Stomach (tissue), 8 donors: ENCODE measurements at regions not wholly inside any gene's neighbourhood (a gene's known extent, or its start where the extent isn't known, plus 50 kb on each side); places are given as distances from the start of the nearest gene placed in this dataset.

Source experiments
- DNase-seq, 2 donors: peaks; one replicate each; pipeline versions ENCODE4 v3.0.0 to v3.0.0-alpha.2; 2013 to 2019
- H3K27ac ChIP-seq, 5 donors: fragments of 200-600 bp in 4 of 5; sonication (generic) in 4 of 5; one replicate each; pipeline ENCODE4 v1.5.1; 2013 to 2019; ENCODE audit warnings: mild to moderate bottlenecking in 1 of 5, moderate library complexity in 1 of 5
- H3K27me3 ChIP-seq, 3 donors: fragments of 200-600 bp; sonication (generic); one replicate each; pipeline ENCODE4 v1.5.1; 2017 to 2019; ENCODE audit warnings: mixed run types in 1 of 3
- H3K36me3 ChIP-seq, 4 donors: fragments of 200-600 bp; sonication (generic); 1 replicate in 3 of 4; 2 replicates in 1 of 4; pipeline ENCODE4 v1.5.1; 2016 to 2019
- H3K4me1 ChIP-seq, 4 donors: fragments of 200-600 bp; sonication (generic); one replicate each; pipeline ENCODE4 v1.5.1; 2016 to 2019
- H3K4me3 ChIP-seq, 4 donors: fragments of 200-600 bp; sonication (generic) in 3 of 4; one replicate each; pipeline ENCODE4 v1.5.1; 2016 to 2019; ENCODE audit warnings: mild to moderate bottlenecking in 1 of 4
- H3K9me3 ChIP-seq, 4 donors: fragments of 200-600 bp; sonication (generic); one replicate each; pipeline ENCODE4 v1.5.1; 2016 to 2019
- EP300 ChIP-seq: sonication (generic); formaldehyde crosslinking; IDR thresholded peaks from one replicate; pipeline ENCODE4 v1.6.1; 2017; ENCODE audit warnings: antibody characterized with exemption
- POLR2A ChIP-seq, 4 donors: fragments of 450-650 bp; IDR thresholded peaks; one replicate each; pipeline ENCODE4 v1.6.1; 2016; ENCODE audit warnings: antibody characterized with exemption in 4 of 4, control low read depth in 2 of 4, mild to moderate bottlenecking in 1 of 4, moderate library complexity in 1 of 4
- POLR2AphosphoS5 ChIP-seq, 3 donors: sonication (generic); formaldehyde crosslinking; IDR thresholded peaks; one replicate each; pipeline ENCODE4 v1.6.1; 2016; ENCODE audit warnings: antibody characterized with exemption in 3 of 3
- WGBS, 5 donors: extraction: QIAGEN DNeasy Blood & Tissue Kit in 3 of 5; methylation state at CpG; one replicate each; pipeline versions ENCODE4 v1.1.5 to v1.1.7; 2013 to 2018; 5-methylcytosine and 5-hydroxymethylcytosine counted together
- intact Hi-C: fragments of 100-400 bp; cut with DNase I; formaldehyde crosslinking; loops from one replicate; pipeline ENCODE4 v1.15.1; 2023; ENCODE audit warnings: low total_unique reads
- TF ChIP-seq, protein P1 (sequence below), 7 experiments: fragments of 450-650 bp in 4 of 7; fragments of 200-600 bp in 3 of 7; sonication (generic) in 3 of 7; IDR thresholded peaks; one replicate each; pipeline ENCODE4 v1.5.1; 2016 to 2019; ENCODE audit warnings: antibody characterized with exemption in 7 of 7, control low read depth in 2 of 7, mild to moderate bottlenecking in 1 of 7
- donor health status: healthy with polysubstance abuse.
- donor health status: Bipolar disorder and iron deficiency.
- donor health status: healthy.

GRCh38 chr6:165970001-165970400 lies 197.7 kb downstream of the TBXT start:
- H3K9me3 ChIP-seq: no peaks in the 10 kb centered on the region

GRCh38 chr6:165969184-165969583 lies 198.5 kb downstream of the TBXT start:
- Histone ChIP-seq H3K27me3 (no peaks in the 10 kb centered on the region), H3K27ac (no peak overlapping the region), H3K36me3 (no peaks in the 10 kb centered on the region), H3K9me3 (no peaks in the 10 kb centered on the region), H3K4me1 (no peaks in the 10 kb centered on the region), H3K4me3 (no peak overlapping the region)
- TF ChIP-seq, protein P1, sequence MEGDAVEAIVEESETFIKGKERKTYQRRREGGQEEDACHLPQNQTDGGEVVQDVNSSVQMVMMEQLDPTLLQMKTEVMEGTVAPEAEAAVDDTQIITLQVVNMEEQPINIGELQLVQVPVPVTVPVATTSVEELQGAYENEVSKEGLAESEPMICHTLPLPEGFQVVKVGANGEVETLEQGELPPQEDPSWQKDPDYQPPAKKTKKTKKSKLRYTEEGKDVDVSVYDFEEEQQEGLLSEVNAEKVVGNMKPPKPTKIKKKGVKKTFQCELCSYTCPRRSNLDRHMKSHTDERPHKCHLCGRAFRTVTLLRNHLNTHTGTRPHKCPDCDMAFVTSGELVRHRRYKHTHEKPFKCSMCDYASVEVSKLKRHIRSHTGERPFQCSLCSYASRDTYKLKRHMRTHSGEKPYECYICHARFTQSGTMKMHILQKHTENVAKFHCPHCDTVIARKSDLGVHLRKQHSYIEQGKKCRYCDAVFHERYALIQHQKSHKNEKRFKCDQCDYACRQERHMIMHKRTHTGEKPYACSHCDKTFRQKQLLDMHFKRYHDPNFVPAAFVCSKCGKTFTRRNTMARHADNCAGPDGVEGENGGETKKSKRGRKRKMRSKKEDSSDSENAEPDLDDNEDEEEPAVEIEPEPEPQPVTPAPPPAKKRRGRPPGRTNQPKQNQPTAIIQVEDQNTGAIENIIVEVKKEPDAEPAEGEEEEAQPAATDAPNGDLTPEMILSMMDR (IDR thresholded peaks at IDR 0.05): no peak
- TF ChIP-seq EP300 (no peak), POLR2AphosphoS5 (IDR thresholded peaks at IDR 0.05) (no peak)
- no peak for DNase-seq
- intact Hi-C loops: no loop called here
- WGBS, 5 donors: 74 to 88% (median 83%) methylated on average over 6 of the region's 6 CpGs

More at GRCh38 chr6:165970001-165970400, 197.7 kb downstream of the TBXT start:
- Histone ChIP-seq H3K36me3 (no peaks in the 10 kb centered on the region), H3K27ac (no peak overlapping the region), H3K27me3 (no peaks in the 10 kb centered on the region), H3K4me1 (no peaks in the 10 kb centered on the region), H3K4me3 (no peak overlapping the region)
- intact Hi-C loops: no loop called here
- TF ChIP-seq POLR2AphosphoS5 (IDR thresholded peaks at IDR 0.05) (no peak), POLR2A (IDR thresholded peaks at IDR 0.05) (no peak), EP300 (no peak)
- TF ChIP-seq, protein P1 (IDR thresholded peaks at IDR 0.05): no peak
- no peak for DNase-seq
- WGBS, 5 donors: 78 to 84% (median 82%) methylated on average over 4 of the region's 4 CpGs

- TF ChIP-seq, protein P1 (IDR thresholded peaks at IDR 0.05): no peak
- no peak for TF ChIP-seq POLR2AphosphoS5 (IDR thresholded peaks at IDR 0.05)
- no peak for TF ChIP-seq POLR2A (IDR thresholded peaks at IDR 0.05)
- TF ChIP-seq EP300: no peak
- Histone ChIP-seq H3K9me3 (no peaks in the 10 kb centered on the region), H3K4me1 (no peaks in the 10 kb centered on the region), H3K27ac (no peak overlapping the region), H3K36me3 (no peaks in the 10 kb centered on the region), H3K27me3 (no peaks in the 10 kb centered on the region), H3K4me3 (no peak overlapping the region)
- 77 to 89% (median 83%) methylated on average over 3 of the region's 3 CpGs for WGBS, 5 donors
- intact Hi-C loops: no loop called here
- no peak for DNase-seq
Measured at GRCh38 chr6:165968408-165968807, 199.2 kb downstream of the TBXT start.

DNA sequence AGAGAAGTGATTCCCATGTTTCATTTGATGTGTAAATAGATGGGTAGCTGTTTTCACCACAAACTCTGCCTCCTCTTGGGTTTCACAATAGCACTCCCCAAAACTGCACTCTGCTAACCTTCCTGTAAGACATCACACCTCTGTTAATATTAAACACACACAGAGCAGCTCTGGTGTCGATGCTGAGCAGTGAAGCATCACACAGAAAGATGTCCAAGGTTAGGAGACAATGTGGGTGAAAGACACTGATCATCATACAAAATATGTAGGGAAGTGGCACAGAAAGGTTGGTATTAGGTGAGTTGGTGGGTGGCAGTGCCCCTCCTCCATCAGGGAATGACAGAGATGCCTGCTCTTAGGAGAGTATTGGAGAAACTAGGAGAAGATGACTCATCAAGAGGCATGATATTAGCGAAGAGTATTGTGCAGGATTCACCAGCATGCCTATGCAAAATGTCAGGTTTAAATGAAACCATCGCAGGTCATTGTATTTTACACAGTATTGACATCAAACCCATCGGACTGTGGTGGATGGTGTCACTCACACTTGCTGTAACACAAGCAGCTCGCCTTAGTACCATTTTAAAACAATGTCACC lies 199.7 kb downstream of the TBXT start:
- intact Hi-C loops: no loop called here
- H3K36me3 ChIP-seq: no peaks in the 10 kb centered on the region
- DNase-seq: no peak
- no peaks in the 10 kb centered on the region for H3K9me3 ChIP-seq
- H3K4me1 ChIP-seq: no peaks in the 10 kb centered on the region
- no peak overlapping the region for H3K27ac ChIP-seq
- WGBS, 5 donors: 80 to 86% (median 81%) methylated on average over 5 of the region's 5 CpGs
- no peak overlapping the region for H3K4me3 ChIP-seq
- TF ChIP-seq POLR2AphosphoS5 (IDR thresholded peaks at IDR 0.05) (no peak), POLR2A (IDR thresholded peaks at IDR 0.05) (no peak), EP300 (no peak)
- TF ChIP-seq, protein P1 (IDR thresholded peaks at IDR 0.05): no peak
- H3K27me3 ChIP-seq: no peaks in the 10 kb centered on the region
